WTC11 (cell line): ENCODE measurements at regions not wholly inside any gene's neighbourhood (a gene's known extent, or its start where the extent isn't known, plus 50 kb on each side); places are given as distances from the start of the nearest gene placed in this dataset.

Experiments used
- ATAC-seq: fragments of 200-7000 bp; cut with Tn5 transposase; 2 replicates; pipeline ENCODE4 v1.10.0; 2021; ENCODE audit warnings: mild to moderate bottlenecking, moderate library complexity
- CTCF ChIA-PET: fragments of 300-600 bp; sonication (Branson Sonifier 250); formaldehyde crosslinking; loops from one replicate; lab custom pipeline; 2021; ENCODE audit warnings: antibody characterized with exemption; lab: Charles Lee
- POLR2A ChIA-PET: fragments of 350-600 bp; sonication (Branson Sonifier 250); formaldehyde crosslinking; loops from one replicate; lab custom pipeline; 2021; ENCODE audit warnings: antibody characterized with exemption; lab: Charles Lee
- DNase-seq: peaks from one replicate; pipeline ENCODE4 v3.0.0; 2021; ENCODE audit warnings: low spot score
- H3K27ac Mint-ChIP-seq: 2 replicates; pipeline ENCODE4 v1.8.0; 2021; ENCODE audit warnings: mixed read lengths
- H3K27me3 Mint-ChIP-seq: 2 replicates; pipeline ENCODE4 v1.8.0; 2021; ENCODE audit warnings: low read depth, mild to moderate bottlenecking, moderate library complexity, mixed read lengths
- H3K36me3 Mint-ChIP-seq: 2 replicates; pipeline ENCODE4 v1.8.0; 2021; ENCODE audit warnings: mixed read lengths
- H3K4me1 Mint-ChIP-seq: 2 replicates; pipeline ENCODE4 v1.8.0; 2022; ENCODE audit warnings: mixed read lengths
- H3K4me3 Mint-ChIP-seq: 2 replicates; pipeline ENCODE4 v1.8.0; 2021; ENCODE audit warnings: mild to moderate bottlenecking, moderate library complexity, mixed read lengths
- H3K9me3 Mint-ChIP-seq: 2 replicates; pipeline ENCODE4 v1.8.0; 2021; ENCODE audit warnings: mixed read lengths
- ATF1 ChIP-seq: sonication (generic); formaldehyde crosslinking; IDR thresholded peaks from 2 replicates; pipeline ENCODE4 v1.8.1; 2023; ENCODE audit warnings: mild to moderate bottlenecking, moderate library complexity, missing genetic modification reagents
- ELF4 ChIP-seq: sonication (generic); formaldehyde crosslinking; IDR thresholded peaks from 2 replicates; pipeline ENCODE4 v1.8.1; 2022; ENCODE audit warnings: low read depth, mild to moderate bottlenecking, moderate library complexity, missing genetic modification reagents
- ESRRA ChIP-seq: sonication (generic); formaldehyde crosslinking; IDR thresholded peaks from 2 replicates; pipeline ENCODE4 v1.8.1; 2022; ENCODE audit warnings: mild to moderate bottlenecking, missing genetic modification reagents, borderline replicate concordance
- GABPB1 ChIP-seq: sonication (generic); formaldehyde crosslinking; IDR thresholded peaks from 2 replicates; pipeline ENCODE4 v1.8.1; 2023; ENCODE audit warnings: mild to moderate bottlenecking, missing genetic modification reagents
- GRHL2 ChIP-seq: fragments of 250-450 bp; sonication (Bioruptor Pico); IDR thresholded peaks from 2 replicates; pipeline ENCODE4 v1.8.0; 2022; ENCODE audit warnings: mild to moderate bottlenecking, moderate library complexity; ENCODE audit not compliant: insufficient replicate concordance, severe bottlenecking
- KAT7 ChIP-seq: sonication (generic); formaldehyde crosslinking; IDR thresholded peaks from 2 replicates; pipeline ENCODE4 v1.8.1; 2023; ENCODE audit warnings: missing genetic modification reagents, mild to moderate bottlenecking, borderline replicate concordance
- NR2C2 ChIP-seq: sonication (generic); formaldehyde crosslinking; IDR thresholded peaks from 2 replicates; pipeline ENCODE4 v1.8.0; 2022; ENCODE audit warnings: mild to moderate bottlenecking, missing genetic modification reagents
- OVOL2 ChIP-seq: fragments of 250-450 bp; sonication (Bioruptor Pico); IDR thresholded peaks from 2 replicates; pipeline ENCODE4 v1.9.0; 2021; ENCODE audit warnings: mild to moderate bottlenecking, borderline replicate concordance
- ZNF219 ChIP-seq: sonication (generic); formaldehyde crosslinking; IDR thresholded peaks from 2 replicates; pipeline ENCODE4 v1.8.0; 2023; ENCODE audit warnings: missing genetic modification reagents, mild to moderate bottlenecking, borderline replicate concordance
- ZNF416 ChIP-seq: fragments of 250-450 bp; sonication (Bioruptor Pico); IDR thresholded peaks from 2 replicates; pipeline ENCODE4 v1.9.0; 2021; ENCODE audit warnings: mild to moderate bottlenecking, inconsistent platforms
- TF ChIP-seq, protein P1 (sequence below): sonication (generic); formaldehyde crosslinking; IDR thresholded peaks from 2 replicates; pipeline ENCODE4 v1.8.1; 2023; ENCODE audit warnings: mild to moderate bottlenecking, missing genetic modification reagents
- TF ChIP-seq, protein P2 (sequence below): sonication (generic); formaldehyde crosslinking; IDR thresholded peaks from 2 replicates; pipeline ENCODE4 v1.8.1; 2023; ENCODE audit warnings: mild to moderate bottlenecking, missing genetic modification reagents
- TF ChIP-seq, protein P3 (sequence below): sonication (generic); formaldehyde crosslinking; conservative IDR thresholded peaks from 2 replicates; pipeline ENCODE4 v1.8.1; 2023; ENCODE audit warnings: mild to moderate bottlenecking, low read depth, missing genetic modification reagents, moderate library complexity
- TF ChIP-seq, protein P4 (sequence below): sonication (generic); formaldehyde crosslinking; IDR thresholded peaks from 2 replicates; pipeline ENCODE4 v1.8.0; 2023; ENCODE audit warnings: missing genetic modification reagents, mild to moderate bottlenecking, borderline replicate concordance
- TF ChIP-seq, protein P5 (sequence below): sonication (generic); formaldehyde crosslinking; IDR thresholded peaks from 2 replicates; pipeline ENCODE4 v1.8.0; 2022; ENCODE audit warnings: missing genetic modification reagents

DNA sequence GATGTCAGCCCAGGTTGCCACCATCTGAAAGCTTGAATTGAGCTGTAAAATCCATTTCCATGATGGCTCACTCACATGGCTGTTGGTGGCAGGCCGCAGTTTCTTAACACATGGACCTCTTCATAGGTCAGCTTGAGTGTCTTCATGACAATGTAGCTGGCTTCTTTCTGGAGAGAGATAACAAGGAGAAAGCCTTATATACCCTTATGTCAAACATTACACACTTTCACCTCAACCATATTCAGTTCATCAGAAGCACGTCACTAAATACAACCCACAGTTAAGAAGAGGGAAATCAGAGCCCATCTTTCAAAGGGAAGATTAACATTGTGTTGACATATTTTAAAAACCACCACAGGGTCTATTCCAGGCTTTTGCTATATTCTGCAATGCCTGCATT lies 604.4 kb downstream of the PRELID2 start:
- DNase-seq, result no peak
- Mint-ChIP-seq H3K36me3 (no peaks in the 10 kb centered on the region), H3K27ac (no peak overlapping the region), H3K4me3 (no peak overlapping the region), H3K4me1 (peaks cover 13% of the 10 kb centered on the region), H3K9me3 (no peaks in the 10 kb centered on the region; the same call in 1 of the 2 replicates), H3K27me3 (no peaks in the 10 kb centered on the region)
- ATAC-seq, result no peak
- CTCF ChIA-PET, result no interaction called here
- POLR2A ChIA-PET, result no interaction called here
- TF ChIP-seq OVOL2 (CRISPR knock-in tag) (no peak), KAT7 (CRISPR knock-in tag) (no peak), GABPB1 (no peak), ZNF219 (CRISPR knock-in tag) (no peak), NR2C2 (CRISPR knock-in tag) (no peak), ZNF416 (no peak), ELF4 (CRISPR knock-in tag) (no peak), ATF1 (CRISPR knock-in tag) (no peak), ESRRA (CRISPR knock-in tag) (no peak), GRHL2 (CRISPR knock-in tag) (no peak)
- TF ChIP-seq, protein P1, sequence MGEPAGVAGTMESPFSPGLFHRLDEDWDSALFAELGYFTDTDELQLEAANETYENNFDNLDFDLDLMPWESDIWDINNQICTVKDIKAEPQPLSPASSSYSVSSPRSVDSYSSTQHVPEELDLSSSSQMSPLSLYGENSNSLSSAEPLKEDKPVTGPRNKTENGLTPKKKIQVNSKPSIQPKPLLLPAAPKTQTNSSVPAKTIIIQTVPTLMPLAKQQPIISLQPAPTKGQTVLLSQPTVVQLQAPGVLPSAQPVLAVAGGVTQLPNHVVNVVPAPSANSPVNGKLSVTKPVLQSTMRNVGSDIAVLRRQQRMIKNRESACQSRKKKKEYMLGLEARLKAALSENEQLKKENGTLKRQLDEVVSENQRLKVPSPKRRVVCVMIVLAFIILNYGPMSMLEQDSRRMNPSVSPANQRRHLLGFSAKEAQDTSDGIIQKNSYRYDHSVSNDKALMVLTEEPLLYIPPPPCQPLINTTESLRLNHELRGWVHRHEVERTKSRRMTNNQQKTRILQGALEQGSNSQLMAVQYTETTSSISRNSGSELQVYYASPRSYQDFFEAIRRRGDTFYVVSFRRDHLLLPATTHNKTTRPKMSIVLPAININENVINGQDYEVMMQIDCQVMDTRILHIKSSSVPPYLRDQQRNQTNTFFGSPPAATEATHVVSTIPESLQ (CRISPR knock-in tag), result no peak
- TF ChIP-seq, protein P2, sequence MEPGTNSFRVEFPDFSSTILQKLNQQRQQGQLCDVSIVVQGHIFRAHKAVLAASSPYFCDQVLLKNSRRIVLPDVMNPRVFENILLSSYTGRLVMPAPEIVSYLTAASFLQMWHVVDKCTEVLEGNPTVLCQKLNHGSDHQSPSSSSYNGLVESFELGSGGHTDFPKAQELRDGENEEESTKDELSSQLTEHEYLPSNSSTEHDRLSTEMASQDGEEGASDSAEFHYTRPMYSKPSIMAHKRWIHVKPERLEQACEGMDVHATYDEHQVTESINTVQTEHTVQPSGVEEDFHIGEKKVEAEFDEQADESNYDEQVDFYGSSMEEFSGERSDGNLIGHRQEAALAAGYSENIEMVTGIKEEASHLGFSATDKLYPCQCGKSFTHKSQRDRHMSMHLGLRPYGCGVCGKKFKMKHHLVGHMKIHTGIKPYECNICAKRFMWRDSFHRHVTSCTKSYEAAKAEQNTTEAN (CRISPR knock-in tag), result no peak
- TF ChIP-seq, protein P3, sequence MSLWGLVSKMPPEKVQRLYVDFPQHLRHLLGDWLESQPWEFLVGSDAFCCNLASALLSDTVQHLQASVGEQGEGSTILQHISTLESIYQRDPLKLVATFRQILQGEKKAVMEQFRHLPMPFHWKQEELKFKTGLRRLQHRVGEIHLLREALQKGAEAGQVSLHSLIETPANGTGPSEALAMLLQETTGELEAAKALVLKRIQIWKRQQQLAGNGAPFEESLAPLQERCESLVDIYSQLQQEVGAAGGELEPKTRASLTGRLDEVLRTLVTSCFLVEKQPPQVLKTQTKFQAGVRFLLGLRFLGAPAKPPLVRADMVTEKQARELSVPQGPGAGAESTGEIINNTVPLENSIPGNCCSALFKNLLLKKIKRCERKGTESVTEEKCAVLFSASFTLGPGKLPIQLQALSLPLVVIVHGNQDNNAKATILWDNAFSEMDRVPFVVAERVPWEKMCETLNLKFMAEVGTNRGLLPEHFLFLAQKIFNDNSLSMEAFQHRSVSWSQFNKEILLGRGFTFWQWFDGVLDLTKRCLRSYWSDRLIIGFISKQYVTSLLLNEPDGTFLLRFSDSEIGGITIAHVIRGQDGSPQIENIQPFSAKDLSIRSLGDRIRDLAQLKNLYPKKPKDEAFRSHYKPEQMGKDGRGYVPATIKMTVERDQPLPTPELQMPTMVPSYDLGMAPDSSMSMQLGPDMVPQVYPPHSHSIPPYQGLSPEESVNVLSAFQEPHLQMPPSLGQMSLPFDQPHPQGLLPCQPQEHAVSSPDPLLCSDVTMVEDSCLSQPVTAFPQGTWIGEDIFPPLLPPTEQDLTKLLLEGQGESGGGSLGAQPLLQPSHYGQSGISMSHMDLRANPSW, result no peak
- TF ChIP-seq, protein P4, sequence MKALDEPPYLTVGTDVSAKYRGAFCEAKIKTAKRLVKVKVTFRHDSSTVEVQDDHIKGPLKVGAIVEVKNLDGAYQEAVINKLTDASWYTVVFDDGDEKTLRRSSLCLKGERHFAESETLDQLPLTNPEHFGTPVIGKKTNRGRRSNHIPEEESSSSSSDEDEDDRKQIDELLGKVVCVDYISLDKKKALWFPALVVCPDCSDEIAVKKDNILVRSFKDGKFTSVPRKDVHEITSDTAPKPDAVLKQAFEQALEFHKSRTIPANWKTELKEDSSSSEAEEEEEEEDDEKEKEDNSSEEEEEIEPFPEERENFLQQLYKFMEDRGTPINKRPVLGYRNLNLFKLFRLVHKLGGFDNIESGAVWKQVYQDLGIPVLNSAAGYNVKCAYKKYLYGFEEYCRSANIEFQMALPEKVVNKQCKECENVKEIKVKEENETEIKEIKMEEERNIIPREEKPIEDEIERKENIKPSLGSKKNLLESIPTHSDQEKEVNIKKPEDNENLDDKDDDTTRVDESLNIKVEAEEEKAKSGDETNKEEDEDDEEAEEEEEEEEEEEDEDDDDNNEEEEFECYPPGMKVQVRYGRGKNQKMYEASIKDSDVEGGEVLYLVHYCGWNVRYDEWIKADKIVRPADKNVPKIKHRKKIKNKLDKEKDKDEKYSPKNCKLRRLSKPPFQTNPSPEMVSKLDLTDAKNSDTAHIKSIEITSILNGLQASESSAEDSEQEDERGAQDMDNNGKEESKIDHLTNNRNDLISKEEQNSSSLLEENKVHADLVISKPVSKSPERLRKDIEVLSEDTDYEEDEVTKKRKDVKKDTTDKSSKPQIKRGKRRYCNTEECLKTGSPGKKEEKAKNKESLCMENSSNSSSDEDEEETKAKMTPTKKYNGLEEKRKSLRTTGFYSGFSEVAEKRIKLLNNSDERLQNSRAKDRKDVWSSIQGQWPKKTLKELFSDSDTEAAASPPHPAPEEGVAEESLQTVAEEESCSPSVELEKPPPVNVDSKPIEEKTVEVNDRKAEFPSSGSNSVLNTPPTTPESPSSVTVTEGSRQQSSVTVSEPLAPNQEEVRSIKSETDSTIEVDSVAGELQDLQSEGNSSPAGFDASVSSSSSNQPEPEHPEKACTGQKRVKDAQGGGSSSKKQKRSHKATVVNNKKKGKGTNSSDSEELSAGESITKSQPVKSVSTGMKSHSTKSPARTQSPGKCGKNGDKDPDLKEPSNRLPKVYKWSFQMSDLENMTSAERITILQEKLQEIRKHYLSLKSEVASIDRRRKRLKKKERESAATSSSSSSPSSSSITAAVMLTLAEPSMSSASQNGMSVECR (CRISPR knock-in tag), result no peak
- TF ChIP-seq, protein P5, sequence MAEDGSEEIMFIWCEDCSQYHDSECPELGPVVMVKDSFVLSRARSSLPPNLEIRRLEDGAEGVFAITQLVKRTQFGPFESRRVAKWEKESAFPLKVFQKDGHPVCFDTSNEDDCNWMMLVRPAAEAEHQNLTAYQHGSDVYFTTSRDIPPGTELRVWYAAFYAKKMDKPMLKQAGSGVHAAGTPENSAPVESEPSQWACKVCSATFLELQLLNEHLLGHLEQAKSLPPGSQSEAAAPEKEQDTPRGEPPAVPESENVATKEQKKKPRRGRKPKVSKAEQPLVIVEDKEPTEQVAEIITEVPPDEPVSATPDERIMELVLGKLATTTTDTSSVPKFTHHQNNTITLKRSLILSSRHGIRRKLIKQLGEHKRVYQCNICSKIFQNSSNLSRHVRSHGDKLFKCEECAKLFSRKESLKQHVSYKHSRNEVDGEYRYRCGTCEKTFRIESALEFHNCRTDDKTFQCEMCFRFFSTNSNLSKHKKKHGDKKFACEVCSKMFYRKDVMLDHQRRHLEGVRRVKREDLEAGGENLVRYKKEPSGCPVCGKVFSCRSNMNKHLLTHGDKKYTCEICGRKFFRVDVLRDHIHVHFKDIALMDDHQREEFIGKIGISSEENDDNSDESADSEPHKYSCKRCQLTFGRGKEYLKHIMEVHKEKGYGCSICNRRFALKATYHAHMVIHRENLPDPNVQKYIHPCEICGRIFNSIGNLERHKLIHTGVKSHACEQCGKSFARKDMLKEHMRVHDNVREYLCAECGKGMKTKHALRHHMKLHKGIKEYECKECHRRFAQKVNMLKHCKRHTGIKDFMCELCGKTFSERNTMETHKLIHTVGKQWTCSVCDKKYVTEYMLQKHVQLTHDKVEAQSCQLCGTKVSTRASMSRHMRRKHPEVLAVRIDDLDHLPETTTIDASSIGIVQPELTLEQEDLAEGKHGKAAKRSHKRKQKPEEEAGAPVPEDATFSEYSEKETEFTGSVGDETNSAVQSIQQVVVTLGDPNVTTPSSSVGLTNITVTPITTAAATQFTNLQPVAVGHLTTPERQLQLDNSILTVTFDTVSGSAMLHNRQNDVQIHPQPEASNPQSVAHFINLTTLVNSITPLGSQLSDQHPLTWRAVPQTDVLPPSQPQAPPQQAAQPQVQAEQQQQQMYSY (CRISPR knock-in tag), result no peak
